Neutrophil (primary cell): ENCODE measurements at regions not wholly inside any gene's neighbourhood (a gene's known extent, or its start where the extent isn't known, plus 50 kb on each side); places are given as distances from the start of the nearest gene placed in this dataset.

Experiments
- H3K27ac ChIP-seq: fragments of 200-600 bp; sonication (generic); 2 replicates; pipeline ENCODE4 v1.5.1; 2016; ENCODE audit warnings: mild to moderate bottlenecking, moderate library complexity
- H3K27me3 ChIP-seq: fragments of 200-600 bp; sonication (generic); 2 replicates; pipeline ENCODE4 v1.6.0; 2016; ENCODE audit warnings: mild to moderate bottlenecking
- H3K36me3 ChIP-seq: fragments of 200-600 bp; sonication (generic); 2 replicates; pipeline ENCODE4 v1.5.1; 2017
- H3K4me1 ChIP-seq, 2 experiments: fragments of 200-600 bp in 1 of 2; sonication (generic) in 1 of 2; 1 replicate in 1 of 2; 2 replicates in 1 of 2; pipeline versions ENCODE4 v1.5.1 to v1.6.1; 2013 to 2016; ENCODE audit warnings: low read depth in 1 of 2, low read length in 1 of 2, mild to moderate bottlenecking in 1 of 2, moderate library complexity in 1 of 2; ENCODE audit not compliant: control insufficient read depth in 1 of 2, insufficient read depth in 1 of 2
- H3K4me3 ChIP-seq, 2 experiments: fragments of 200-600 bp in 1 of 2; sonication (generic) in 1 of 2; 1 replicate in 1 of 2; 2 replicates in 1 of 2; pipeline ENCODE4 v1.5.1; 2013 to 2016; ENCODE audit warnings: low read depth in 1 of 2, low read length in 1 of 2, mild to moderate bottlenecking in 1 of 2, moderate library complexity in 1 of 2
- H3K9me3 ChIP-seq: fragments of 200-600 bp; sonication (generic); 2 replicates; pipeline ENCODE4 v1.5.1; 2016
- CTCF ChIP-seq: fragments of 200-600 bp; sonication (generic); IDR thresholded peaks from 2 replicates; pipeline ENCODE4 v1.5.1; 2016; ENCODE audit warnings: antibody characterized with exemption

- no peaks in the 10 kb centered on the region for H3K27me3 ChIP-seq
- no peak overlapping the region for H3K27ac ChIP-seq
Measured at GRCh38 chr11:128391811-128392210, 195.5 kb downstream of the ETS1 start.

GRCh38 chr11:128390246-128390645 is 197.1 kb downstream of the ETS1 start:
- TF ChIP-seq CTCF, result no peak
- H3K27ac ChIP-seq, result no peak overlapping the region
- H3K9me3 ChIP-seq, result no peaks in the 10 kb centered on the region
- H3K4me1 ChIP-seq, result no peaks in the 10 kb centered on the region
- H3K36me3 ChIP-seq, result no peaks in the 10 kb centered on the region
- H3K4me3 ChIP-seq, result no peak overlapping the region
- H3K27me3 ChIP-seq, result no peaks in the 10 kb centered on the region

More at GRCh38 chr11:128391811-128392210, 195.5 kb downstream of the ETS1 start:
- no peaks in the 10 kb centered on the region for H3K36me3 ChIP-seq
- no peaks in the 10 kb centered on the region for H3K4me1 ChIP-seq
- no peak overlapping the region for H3K4me3 ChIP-seq
- H3K9me3 ChIP-seq, result no peaks in the 10 kb centered on the region
- no peak for TF ChIP-seq CTCF

GRCh38 chr11:128389461-128389976 is 197.8 kb downstream of the ETS1 start:
- no peak for TF ChIP-seq CTCF
- Histone ChIP-seq H3K4me3 (no peak overlapping the region), H3K9me3 (no peaks in the 10 kb centered on the region)

GRCh38 chr11:128388206-128388815 is 199.0 kb downstream of the ETS1 start:
- Histone ChIP-seq H3K9me3 (no peaks in the 10 kb centered on the region), H3K27ac (no peak overlapping the region), H3K4me1 (no peaks in the 10 kb centered on the region), H3K36me3 (no peaks in the 10 kb centered on the region), H3K27me3 (no peaks in the 10 kb centered on the region), H3K4me3 (no peak overlapping the region)
- TF ChIP-seq CTCF, result no peak

More at GRCh38 chr11:128389461-128389976, 197.8 kb downstream of the ETS1 start:
- no peaks in the 10 kb centered on the region for H3K27me3 ChIP-seq
- no peak overlapping the region for H3K27ac ChIP-seq
- H3K4me1 ChIP-seq, result no peaks in the 10 kb centered on the region
- H3K36me3 ChIP-seq, result no peaks in the 10 kb centered on the region

GRCh38 chr11:128379587-128380580 is 207.5 kb downstream of the ETS1 start:
- no peak overlapping the region for H3K27ac ChIP-seq
- H3K9me3 ChIP-seq, result no peaks in the 10 kb centered on the region
- H3K4me3 ChIP-seq, result no peak overlapping the region
- no peaks in the 10 kb centered on the region for H3K27me3 ChIP-seq
- H3K36me3 ChIP-seq, result no peaks in the 10 kb centered on the region
- no peak for TF ChIP-seq CTCF
- no peaks in the 10 kb centered on the region for H3K4me1 ChIP-seq
